GM19328 (cell line): ENCODE measurements at regions not wholly inside any gene's neighbourhood (a gene's known extent, or its start where the extent isn't known, plus 50 kb on each side); places are given as distances from the start of the nearest gene placed in this dataset.
"Not testable (repeated sequence)": the region's sequence is repeated elsewhere in the genome, so short reads cannot be mapped to it uniquely, and the experiment has no call there.

Source experiments
- ATAC-seq: cut with Tn5 transposase; IDR thresholded peaks from one replicate; pipeline ENCODE4 v1.9.1; 2021; ENCODE audit warnings: mild to moderate bottlenecking, moderate library complexity; ENCODE audit not compliant: unreplicated experiment

DNA sequence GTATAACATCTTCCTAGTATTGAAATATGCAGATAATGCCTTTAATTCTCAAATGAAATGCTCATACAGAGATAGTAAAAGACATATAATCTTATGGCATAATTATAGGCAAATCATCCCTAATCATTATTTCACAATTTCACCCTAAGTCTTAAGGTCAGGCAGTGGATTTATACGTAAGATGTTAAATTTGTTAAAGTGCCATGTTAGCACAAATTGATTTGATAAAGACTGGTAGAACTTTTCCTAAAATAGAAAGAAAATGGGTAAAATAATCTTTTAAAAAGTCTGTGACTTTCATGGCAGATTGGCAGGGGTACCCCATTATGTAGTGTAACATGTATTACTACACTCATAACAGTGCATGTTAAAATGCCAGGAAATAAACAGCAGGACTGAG is 1092.7 kb upstream of the GOT2 start:
- ATAC-seq: no peak

DNA sequence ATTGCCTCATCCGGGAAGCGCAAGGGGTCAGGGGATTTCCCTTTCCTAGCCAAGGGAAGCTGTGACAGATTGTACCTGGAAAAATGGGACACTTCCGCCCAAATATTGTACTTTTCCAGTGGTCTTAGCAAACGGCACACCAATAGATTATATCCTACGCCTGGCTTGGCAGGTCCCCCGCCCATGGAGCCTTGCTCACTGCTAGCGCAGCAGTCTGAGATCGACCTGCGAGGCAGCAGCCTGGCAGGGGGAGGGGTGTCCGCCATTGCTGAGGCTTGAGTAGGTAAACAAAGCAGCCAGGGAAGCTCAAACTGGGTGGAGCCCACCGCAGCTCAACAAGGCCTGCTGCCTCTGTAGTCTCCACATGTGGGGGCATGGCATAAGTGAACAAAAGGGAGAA is 1075.4 kb upstream of the GOT2 start:
- not testable (repeated sequence) for ATAC-seq

GRCh38 chr16:59783191-59783590 is 1049.1 kb upstream of the GOT2 start:
- no peak for ATAC-seq

GRCh38 chr16:59773330-59773729 is 1039.2 kb upstream of the GOT2 start:
- no peak for ATAC-seq

DNA sequence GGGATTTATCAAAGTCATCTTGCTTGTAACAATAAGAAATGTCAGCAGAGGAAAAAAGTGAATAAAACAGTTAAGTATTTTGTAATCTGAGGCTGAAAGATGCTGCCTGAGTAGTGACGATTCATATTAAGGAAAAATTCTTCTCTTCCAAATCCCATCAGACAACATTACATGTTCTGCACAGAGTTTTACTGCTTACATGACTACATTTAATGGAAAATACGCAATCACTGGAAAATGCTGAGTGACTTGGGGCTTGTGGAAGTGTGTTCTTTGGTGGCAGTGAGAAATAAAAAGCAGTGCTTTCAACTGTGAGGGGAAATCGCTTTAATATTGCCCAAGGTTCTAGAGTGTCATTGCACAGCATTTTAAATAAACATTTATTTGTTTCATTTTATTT is 1025.2 kb upstream of the GOT2 start:
- ATAC-seq: no peak

- no peak for ATAC-seq
Observed at GRCh38 chr16:59758848-59759247, 1024.7 kb upstream of the GOT2 start.

- no peak for ATAC-seq
Observed at GRCh38 chr16:59754854-59755253, 1020.7 kb upstream of the GOT2 start.

DNA sequence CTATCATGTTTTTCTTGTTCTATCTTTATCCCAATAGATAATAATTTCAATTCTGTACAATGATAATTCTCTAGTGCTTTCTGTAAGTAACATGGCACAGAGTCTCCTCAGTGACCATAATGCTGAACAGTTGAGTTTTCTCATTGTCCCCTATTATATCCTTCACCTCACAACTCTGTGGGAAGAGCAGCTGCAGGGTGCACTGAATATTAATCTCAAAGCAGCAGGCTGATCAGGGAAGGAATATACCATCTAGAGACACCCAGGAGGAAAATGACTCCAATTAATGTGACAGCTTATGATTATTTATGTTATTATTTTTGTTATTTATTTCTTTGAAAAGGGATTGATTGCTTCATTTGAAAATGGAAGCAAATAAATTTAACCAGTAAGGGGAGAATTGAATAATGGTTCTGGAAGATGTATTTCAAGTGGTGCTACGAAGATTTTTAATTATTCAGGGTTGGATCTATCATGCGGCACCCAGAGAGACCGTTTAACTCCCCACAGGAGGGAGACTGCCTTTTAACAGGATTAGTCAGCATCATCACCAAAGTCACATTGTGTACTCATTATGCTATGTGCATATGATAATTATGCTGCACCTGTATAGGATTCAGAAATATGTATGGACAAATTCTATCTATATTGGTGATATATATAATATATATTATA is 1015.7 kb upstream of the GOT2 start:
- no peak for ATAC-seq

DNA sequence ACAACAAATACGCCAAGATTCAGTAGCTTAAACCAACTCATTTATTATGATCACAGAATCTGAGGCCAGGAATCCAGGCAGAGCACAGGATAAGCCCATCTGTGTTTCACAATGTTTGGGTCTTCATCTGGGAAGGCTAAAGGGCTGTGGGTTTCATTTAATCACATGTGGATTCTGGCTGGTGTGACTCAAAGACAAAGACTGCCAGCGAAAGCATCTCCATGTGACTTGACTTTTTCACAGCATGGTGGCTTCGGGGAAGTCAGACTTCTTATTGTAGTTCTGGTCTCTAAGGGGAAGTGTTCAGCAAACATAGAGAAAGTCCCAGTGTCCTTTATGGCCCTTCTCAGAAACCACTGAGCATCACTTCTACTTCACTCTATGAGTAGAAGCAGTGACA is 1014.4 kb upstream of the GOT2 start:
- no peak for ATAC-seq

DNA sequence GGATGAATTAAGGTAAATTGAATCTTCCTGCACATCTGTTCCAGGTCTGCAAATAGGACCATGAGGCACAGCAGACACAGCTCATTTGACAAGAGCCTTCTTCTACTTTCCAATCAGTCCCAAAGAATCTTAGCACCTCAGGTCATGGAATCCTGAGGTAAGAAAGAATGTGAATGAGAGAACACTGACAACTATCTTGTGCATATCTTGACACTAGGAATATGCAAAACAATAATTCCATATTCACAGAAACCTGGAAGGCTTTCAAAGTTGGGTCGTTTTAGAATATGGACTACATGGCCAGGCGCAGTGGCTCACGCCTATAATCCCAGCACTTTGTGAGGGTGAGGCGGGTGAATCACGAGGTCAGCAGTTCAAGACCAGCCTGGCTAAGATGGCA is 1009.4 kb upstream of the GOT2 start:
- ATAC-seq: no peak

GRCh38 chr16:59740858-59741257 is 1006.7 kb upstream of the GOT2 start:
- no peak for ATAC-seq

GRCh38 chr16:59737274-59737673 is 1003.2 kb upstream of the GOT2 start:
- ATAC-seq: no peak

- ATAC-seq: no peak
Observed at GRCh38 chr16:59733321-59733720, 999.2 kb upstream of the GOT2 start.

- no peak for ATAC-seq
Observed at GRCh38 chr16:59729613-59730012, 995.5 kb upstream of the GOT2 start.

GRCh38 chr16:59719121-59719520 is 985.0 kb upstream of the GOT2 start:
- no peak for ATAC-seq

DNA sequence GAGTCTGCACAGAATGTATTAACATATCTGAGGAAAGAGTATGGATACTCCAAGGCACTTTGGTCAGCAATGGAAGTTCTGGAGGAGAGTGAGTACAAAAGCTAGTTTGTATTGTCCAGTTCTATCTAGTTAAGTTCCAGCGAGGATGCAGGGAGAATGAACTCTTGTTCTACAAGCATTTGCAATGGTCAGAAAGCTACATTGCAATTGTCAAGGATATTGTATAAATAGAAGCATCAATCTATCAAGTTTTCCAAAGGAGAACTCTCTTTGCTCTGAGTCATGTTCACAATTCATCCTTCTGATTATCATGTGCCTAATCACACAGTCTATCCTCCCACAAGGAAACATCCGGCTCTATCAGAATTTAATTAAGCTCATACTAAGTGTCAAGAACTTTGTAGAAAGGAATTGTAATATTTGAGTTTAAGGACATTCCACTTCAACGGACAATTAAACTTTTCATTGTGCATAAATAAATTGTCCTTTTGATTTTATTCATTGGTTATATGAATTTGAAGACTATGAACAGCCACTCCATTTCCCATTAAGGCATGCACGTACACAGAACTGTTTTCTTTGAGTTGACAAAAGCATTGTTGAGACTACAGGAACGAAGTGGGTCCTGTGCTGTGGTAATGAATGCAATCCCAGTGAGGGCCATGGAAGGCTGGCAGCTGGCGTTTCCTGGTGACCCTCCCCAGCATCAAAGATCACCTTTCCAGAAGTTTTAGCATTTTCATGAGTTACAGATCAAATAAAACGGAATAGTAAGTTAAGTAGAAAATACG is 973.5 kb upstream of the GOT2 start:
- no peak for ATAC-seq

- ATAC-seq: no peak
Observed at GRCh38 chr16:59701963-59702930, 968.1 kb upstream of the GOT2 start.

DNA sequence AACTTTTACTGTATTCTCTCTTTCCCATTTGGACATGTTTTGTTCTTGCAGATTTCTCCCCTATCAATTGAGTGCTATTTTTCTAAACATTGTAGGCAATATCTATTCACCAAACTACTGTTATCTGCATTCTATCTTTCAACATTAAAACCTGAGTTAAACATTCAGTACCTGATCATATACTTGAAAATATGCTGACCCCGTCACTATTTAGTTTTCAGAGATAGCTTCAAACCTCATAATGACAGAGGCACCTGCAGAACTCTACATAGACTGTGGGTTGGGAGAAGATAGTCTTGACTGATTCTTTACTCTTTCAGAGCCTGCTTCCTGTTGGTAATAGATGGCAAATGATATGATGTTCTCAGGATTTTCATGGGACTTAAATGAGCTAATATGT is 965.7 kb upstream of the GOT2 start:
- ATAC-seq: no peak

GRCh38 chr16:59698346-59699020 is 964.4 kb upstream of the GOT2 start:
- ATAC-seq: no peak

DNA sequence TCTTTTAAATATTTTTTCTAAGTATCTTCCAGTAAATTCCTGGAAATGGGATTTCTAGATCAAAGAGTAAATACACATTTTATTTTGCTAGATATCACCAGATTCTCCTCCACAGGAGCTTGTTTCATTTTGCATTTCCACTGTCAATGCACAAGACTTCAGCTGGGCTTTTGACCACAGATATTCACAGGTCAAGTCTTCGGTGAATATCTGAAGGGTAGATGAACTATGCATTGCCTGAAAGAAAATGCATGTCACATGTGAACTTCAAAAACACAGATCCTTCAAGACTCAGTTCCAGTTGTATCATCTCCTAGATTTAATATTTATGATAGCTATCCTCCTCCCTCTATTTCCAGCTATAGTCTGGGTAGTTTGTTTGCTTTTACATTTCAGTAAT is 963.6 kb upstream of the GOT2 start:
- no peak for ATAC-seq

GRCh38 chr16:59697236-59697635 is 963.1 kb upstream of the GOT2 start:
- no peak for ATAC-seq
